HEK293T (cell line): ENCODE measurements at regions not wholly inside any gene's neighbourhood (a gene's known extent, or its start where the extent isn't known, plus 50 kb on each side); places are given as distances from the start of the nearest gene placed in this dataset.
"Not testable (repeated sequence)": the region's sequence is repeated elsewhere in the genome, so short reads cannot be mapped to it uniquely, and the experiment has no call there.

Experiments
- ARNT ChIP-seq: fragments of 450-650 bp; IDR thresholded peaks from 2 replicates; pipeline ENCODE4 v1.6.1; 2017; ENCODE audit warnings: mild to moderate bottlenecking
- BHLHE40 ChIP-seq: fragments of 450-650 bp; IDR thresholded peaks from 2 replicates; pipeline ENCODE4 v1.6.1; 2016; ENCODE audit warnings: mild to moderate bottlenecking, moderate library complexity, borderline replicate concordance
- ELF4 ChIP-seq: fragments of 450-650 bp; IDR thresholded peaks from 2 replicates; pipeline ENCODE4 v1.6.1; 2017; ENCODE audit warnings: antibody characterized with exemption
- FOXM1 ChIP-seq: fragments of 450-650 bp; IDR thresholded peaks from 2 replicates; pipeline ENCODE4 v1.6.1; 2017; ENCODE audit warnings: mild to moderate bottlenecking, borderline replicate concordance
- L3MBTL2 ChIP-seq: fragments of 450-650 bp; conservative IDR thresholded peaks from 2 replicates; pipeline ENCODE4 v1.6.1; 2016; ENCODE audit warnings: mild to moderate bottlenecking
- SUZ12 ChIP-seq: fragments of 450-650 bp; IDR thresholded peaks from 2 replicates; pipeline ENCODE4 v1.6.1; 2016; ENCODE audit warnings: mild to moderate bottlenecking
- TARDBP ChIP-seq: fragments of 450-650 bp; IDR thresholded peaks from 2 replicates; pipeline ENCODE4 v1.6.1; 2016
- ZNF384 ChIP-seq: fragments of 450-650 bp; IDR thresholded peaks from 2 replicates; pipeline ENCODE4 v1.6.1; 2016

GRCh38 chr3:139127629-139128028, 82.9 kb upstream of the PRR23C start:
- TF ChIP-seq TARDBP, FOXM1, SUZ12, BHLHE40, ZNF384, ELF4, ARNT, L3MBTL2: not testable (repeated sequence)
